ENCODE measurements at regions not wholly inside any gene's neighbourhood (a gene's known extent, or its start where the extent isn't known, plus 50 kb on each side); places are given as distances from the start of the nearest gene placed in this dataset.

- H3K4me3 ChIP-seq (ENCODE audit: low read length): no peak overlapping the region
- TF ChIP-seq, protein P1, sequence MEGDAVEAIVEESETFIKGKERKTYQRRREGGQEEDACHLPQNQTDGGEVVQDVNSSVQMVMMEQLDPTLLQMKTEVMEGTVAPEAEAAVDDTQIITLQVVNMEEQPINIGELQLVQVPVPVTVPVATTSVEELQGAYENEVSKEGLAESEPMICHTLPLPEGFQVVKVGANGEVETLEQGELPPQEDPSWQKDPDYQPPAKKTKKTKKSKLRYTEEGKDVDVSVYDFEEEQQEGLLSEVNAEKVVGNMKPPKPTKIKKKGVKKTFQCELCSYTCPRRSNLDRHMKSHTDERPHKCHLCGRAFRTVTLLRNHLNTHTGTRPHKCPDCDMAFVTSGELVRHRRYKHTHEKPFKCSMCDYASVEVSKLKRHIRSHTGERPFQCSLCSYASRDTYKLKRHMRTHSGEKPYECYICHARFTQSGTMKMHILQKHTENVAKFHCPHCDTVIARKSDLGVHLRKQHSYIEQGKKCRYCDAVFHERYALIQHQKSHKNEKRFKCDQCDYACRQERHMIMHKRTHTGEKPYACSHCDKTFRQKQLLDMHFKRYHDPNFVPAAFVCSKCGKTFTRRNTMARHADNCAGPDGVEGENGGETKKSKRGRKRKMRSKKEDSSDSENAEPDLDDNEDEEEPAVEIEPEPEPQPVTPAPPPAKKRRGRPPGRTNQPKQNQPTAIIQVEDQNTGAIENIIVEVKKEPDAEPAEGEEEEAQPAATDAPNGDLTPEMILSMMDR (conservative IDR thresholded peaks at IDR 0.05; ENCODE audit: low read depth, low read length): no peak
- DNase-seq (ENCODE audit: low read depth): no peak
Observed at GRCh38 chr7:28299556-28299955, 112.8 kb upstream of the CREB5 start.

- TF ChIP-seq, protein P1 (conservative IDR thresholded peaks at IDR 0.05; ENCODE audit: low read depth, low read length): no peak
- H3K4me3 ChIP-seq (ENCODE audit: low read length): no peak overlapping the region
- DNase-seq (ENCODE audit: low read depth): no peak
Observed at GRCh38 chr7:28300488-28300887, 111.8 kb upstream of the CREB5 start.

DNA sequence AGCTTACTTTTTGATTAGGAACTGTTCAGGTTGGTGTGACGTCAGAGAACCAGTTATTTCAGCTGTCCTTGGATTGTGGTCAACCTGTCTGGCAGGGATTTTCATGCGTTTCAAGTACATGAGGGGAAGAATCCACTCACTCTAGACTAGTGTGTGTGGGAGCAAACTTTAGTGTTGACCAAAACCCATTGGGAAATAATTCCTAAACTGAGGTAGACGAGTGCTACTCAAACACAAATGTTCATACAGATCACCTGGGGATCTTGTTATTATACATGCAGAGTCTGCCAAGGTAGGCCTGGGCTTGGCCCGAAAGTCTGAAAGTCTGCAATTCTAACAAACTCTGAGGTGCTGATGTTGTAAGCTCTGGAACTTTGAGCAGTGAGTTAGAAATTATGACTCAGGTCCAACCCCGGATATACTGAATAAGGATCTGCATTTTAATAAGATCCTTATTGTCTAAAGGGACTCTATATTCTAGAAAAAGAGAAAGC, 111.1 kb upstream of the CREB5 start:
- H3K4me3 ChIP-seq (ENCODE audit: low read length): no peak overlapping the region
- TF ChIP-seq, protein P1 (conservative IDR thresholded peaks at IDR 0.05; ENCODE audit: low read depth, low read length): no peak
- no peak for DNase-seq (ENCODE audit: low read depth)

- TF ChIP-seq, protein P1 (conservative IDR thresholded peaks at IDR 0.05; ENCODE audit: low read depth, low read length): no peak
- DNase-seq (ENCODE audit: low read depth): no peak
- H3K4me3 ChIP-seq (ENCODE audit: low read length): no peak overlapping the region
Observed at GRCh38 chr7:28304290-28304689, 108.0 kb upstream of the CREB5 start.

DNA sequence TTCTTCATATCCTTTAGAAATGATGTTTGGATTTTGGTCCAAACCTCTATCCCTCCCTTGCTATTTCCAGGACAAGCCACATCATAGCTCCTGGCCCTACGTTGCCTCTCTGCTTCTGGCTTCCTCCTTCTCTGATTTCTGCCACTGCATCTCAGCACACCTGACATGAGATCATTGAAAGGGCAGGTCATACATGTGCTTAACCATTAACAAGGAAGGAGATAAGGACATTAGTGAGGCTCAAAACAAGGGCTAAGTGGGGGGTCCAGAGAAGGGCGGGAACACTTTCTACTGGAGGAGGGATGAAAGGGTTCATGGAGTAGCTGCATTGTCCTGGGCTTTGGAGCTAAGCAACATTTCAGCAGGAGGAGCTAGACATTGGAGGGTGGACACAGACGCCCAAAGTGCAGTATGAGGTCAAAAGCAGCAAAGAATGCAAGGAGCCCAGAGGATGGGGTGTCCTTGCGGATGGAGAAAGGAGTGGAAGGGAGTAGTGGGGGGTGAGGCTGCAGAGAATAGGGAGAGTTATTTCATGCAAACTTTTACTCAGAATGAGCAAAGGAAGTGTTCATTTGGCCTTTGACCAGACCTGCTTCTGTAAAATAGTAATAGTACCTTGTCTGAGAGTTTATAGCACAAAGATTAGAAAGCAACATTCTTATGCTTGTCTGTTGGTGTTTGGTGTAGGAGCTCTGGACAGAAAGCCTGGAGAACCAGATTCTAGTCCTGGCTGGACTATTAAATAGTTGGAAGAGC, 102.4 kb upstream of the CREB5 start:
- H3K4me3 ChIP-seq (ENCODE audit: low read length): no peak overlapping the region
- TF ChIP-seq, protein P1 (conservative IDR thresholded peaks at IDR 0.05; ENCODE audit: low read depth, low read length): no peak
- DNase-seq (ENCODE audit: low read depth): no peak

DNA sequence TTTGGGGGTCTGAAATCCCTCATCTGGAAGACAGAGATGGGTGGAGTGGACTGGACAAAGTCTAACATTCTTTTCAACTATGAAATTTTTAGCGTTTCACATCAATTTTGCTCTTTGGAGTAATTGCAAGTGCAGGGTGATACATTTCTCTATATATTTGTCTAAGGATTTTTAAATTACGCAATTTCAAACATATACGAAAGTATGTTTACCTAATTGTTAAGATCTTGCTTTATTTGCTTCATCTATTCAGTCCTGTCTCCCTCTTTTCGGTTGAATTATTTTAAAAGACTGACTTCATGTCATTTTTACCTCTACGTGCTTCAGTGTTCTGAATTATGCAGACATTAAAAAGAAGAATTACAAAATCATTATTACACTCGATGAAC, 101.9 kb upstream of the CREB5 start:
- H3K4me3 ChIP-seq (ENCODE audit: low read length): no peak overlapping the region
- TF ChIP-seq, protein P1 (conservative IDR thresholded peaks at IDR 0.05; ENCODE audit: low read depth, low read length): no peak
- no peak for DNase-seq (ENCODE audit: low read depth)

- DNase-seq (ENCODE audit: low read depth): no peak
- TF ChIP-seq, protein P1 (conservative IDR thresholded peaks at IDR 0.05; ENCODE audit: low read depth, low read length): no peak
- H3K4me3 ChIP-seq (ENCODE audit: low read length): no peak overlapping the region
Observed at GRCh38 chr7:28311670-28312069, 100.6 kb upstream of the CREB5 start.

Measured in retinal pigment epithelial cell (primary cell).